Right renal pelvis (tissue), 4 donors: ENCODE measurements at regions not wholly inside any gene's neighbourhood (a gene's known extent, or its start where the extent isn't known, plus 50 kb on each side); places are given as distances from the start of the nearest gene placed in this dataset.
"Not testable (repeated sequence)": the region's sequence is repeated elsewhere in the genome, so short reads cannot be mapped to it uniquely, and the experiment has no call there.

ENCODE experiments used
- DNase-seq, 4 donors: peaks; one replicate each; pipeline ENCODE4 v3.0.0-alpha.2; 2013; ENCODE audit warnings: low read depth in 4 of 4, low spot score in 3 of 4, missing footprints in 1 of 4

GRCh38 chr7:85292908-85293576, 106.2 kb upstream of the SEMA3D start:
- no peak for DNase-seq

- no peak for DNase-seq
Observed at GRCh38 chr7:85290269-85290668, 103.4 kb upstream of the SEMA3D start.

- no peak for DNase-seq
Observed at GRCh38 chr7:85289279-85289678, 102.4 kb upstream of the SEMA3D start.

- no peak for DNase-seq
Observed at GRCh38 chr7:85287106-85287825, 100.4 kb upstream of the SEMA3D start.

- DNase-seq, result no peak
Observed at GRCh38 chr7:85286446-85286845, 99.6 kb upstream of the SEMA3D start.

GRCh38 chr7:85285527-85285926, 98.7 kb upstream of the SEMA3D start:
- DNase-seq, result no peak

- DNase-seq, result no peak
Observed at GRCh38 chr7:85275204-85275603, 88.3 kb upstream of the SEMA3D start.

GRCh38 chr7:85274454-85274853, 87.6 kb upstream of the SEMA3D start:
- DNase-seq, result no peak

GRCh38 chr7:85262891-85263290, 76.0 kb upstream of the SEMA3D start:
- no peak for DNase-seq

- DNase-seq, result no peak
Observed at GRCh38 chr7:85261336-85261735, 74.5 kb upstream of the SEMA3D start.

- not testable (repeated sequence) for DNase-seq
Observed at GRCh38 chr7:85249787-85250186, 62.9 kb upstream of the SEMA3D start.

GRCh38 chr7:85239109-85239508, 52.3 kb upstream of the SEMA3D start:
- no peak for DNase-seq

- no peak for DNase-seq
Observed at GRCh38 chr7:85237721-85238120, 50.9 kb upstream of the SEMA3D start.
